Panc1 (cell line): ENCODE measurements at regions not wholly inside any gene's neighbourhood (a gene's known extent, or its start where the extent isn't known, plus 50 kb on each side); places are given as distances from the start of the nearest gene placed in this dataset.
A peak's percentile ranks its signal among the peaks of the same experiment; 100 is the strongest.

Experiments
- ATAC-seq: fragments of 200-7000 bp; cut with Tn5 transposase; 2 replicates; pipeline ENCODE4 v1.9.1; 2020; ENCODE audit warnings: mild to moderate bottlenecking, moderate library complexity
- BruUV-seq: library from RNA; stranded (reverse); fragments of 400-500 nt; replicated peaks from 2 replicates; lab custom pipeline; 2021; lab: Mats Ljungman, UMichigan
- CTCF ChIA-PET: fragments of 300-600 bp; sonication (Branson Sonifier 250); formaldehyde crosslinking; loops from one replicate; lab custom pipeline; 2022; ENCODE audit warnings: antibody characterized with exemption; lab: Charles Lee
- POLR2A ChIA-PET: fragments of 300-600 bp; sonication (Branson Sonifier 250); formaldehyde crosslinking; loops from one replicate; lab custom pipeline; 2022; ENCODE audit warnings: antibody characterized with exemption; lab: Charles Lee
- DNase-seq: peaks from one replicate; pipeline ENCODE4 v3.0.0-alpha.2; 2010; ENCODE audit warnings: low read depth, low spot score
- H3K27ac ChIP-seq: 2 replicates; pipeline ENCODE4 v1.5.1; 2011; ENCODE audit warnings: mild to moderate bottlenecking, low read length, inconsistent platforms
- H3K27me3 ChIP-seq: fragments of 200-500 bp; sonication (Bioruptor generic); 2 replicates; pipeline ENCODE4 v1.6.0; 2014; ENCODE audit warnings: low read length, inconsistent platforms; ENCODE audit not compliant: control insufficient read depth, insufficient read depth
- H3K36me3 ChIP-seq: fragments of 200-500 bp; sonication (Bioruptor generic); 2 replicates; pipeline ENCODE4 v1.5.1; 2014; ENCODE audit warnings: inconsistent platforms, mild to moderate bottlenecking, low read length, moderate library complexity; ENCODE audit not compliant: control insufficient read depth, insufficient read depth
- H3K4me1 ChIP-seq: 2 replicates; pipeline ENCODE4 v1.5.1; 2011; ENCODE audit warnings: inconsistent platforms, mild to moderate bottlenecking, low read length, moderate library complexity; ENCODE audit not compliant: control insufficient read depth, insufficient read depth
- H3K4me3 ChIP-seq, 2 experiments: 2 replicates each; pipeline ENCODE4 v1.5.1; 2011 to 2012; ENCODE audit warnings: low read depth in 2 of 2, low read length in 2 of 2, mild to moderate bottlenecking in 2 of 2, inconsistent platforms in 1 of 2, moderate library complexity in 1 of 2
- H3K9me3 ChIP-seq: fragments of 200-500 bp; sonication (Bioruptor generic); 2 replicates; pipeline ENCODE4 v1.5.1; 2014; ENCODE audit warnings: low read depth, mild to moderate bottlenecking, inconsistent platforms, low read length, moderate library complexity; ENCODE audit not compliant: control insufficient read depth, insufficient read depth
- CTCF ChIP-seq: fragments of 450-650 bp; IDR thresholded peaks from 2 replicates; pipeline ENCODE4 v1.5.1; 2017; ENCODE audit warnings: mild to moderate bottlenecking
- POLR2AphosphoS5 ChIP-seq: IDR thresholded peaks from 2 replicates; pipeline ENCODE4 v1.6.1; 2012; ENCODE audit warnings: mild to moderate bottlenecking, low read depth, low read length, moderate library complexity
- REST ChIP-seq, 2 experiments: IDR thresholded peaks; 2 replicates each; pipeline ENCODE4 v1.6.1; 2011 to 2012; ENCODE audit warnings: low read depth in 2 of 2, control low read depth in 1 of 2, low read length in 1 of 2, mild to moderate bottlenecking in 1 of 2, moderate library complexity in 1 of 2; ENCODE audit not compliant: insufficient read depth in 1 of 2
- SIN3A ChIP-seq: IDR thresholded peaks from 2 replicates; pipeline ENCODE4 v1.6.1; 2012; ENCODE audit warnings: low read depth, mild to moderate bottlenecking, low read length, moderate library complexity, borderline replicate concordance; ENCODE audit not compliant: insufficient read depth
- TCF7L2 ChIP-seq: IDR thresholded peaks from 2 replicates; pipeline ENCODE4 v1.6.1; 2011; ENCODE audit warnings: mild to moderate bottlenecking, low read depth, low read length, inconsistent platforms
- in situ Hi-C: cut with HindIII; loops from 2 replicates; pipeline ENCODE4 v1.10.0; 2016; ENCODE audit warnings: low sequenced_read_pairs, low pct_unique_long_range_greater_than_20kb
- intact Hi-C: fragments of 100-400 bp; cut with micrococcal nuclease; formaldehyde crosslinking; loops from one replicate; pipeline ENCODE4 v1.10.0; 2022; ENCODE audit not compliant: unreplicated experiment

DNA sequence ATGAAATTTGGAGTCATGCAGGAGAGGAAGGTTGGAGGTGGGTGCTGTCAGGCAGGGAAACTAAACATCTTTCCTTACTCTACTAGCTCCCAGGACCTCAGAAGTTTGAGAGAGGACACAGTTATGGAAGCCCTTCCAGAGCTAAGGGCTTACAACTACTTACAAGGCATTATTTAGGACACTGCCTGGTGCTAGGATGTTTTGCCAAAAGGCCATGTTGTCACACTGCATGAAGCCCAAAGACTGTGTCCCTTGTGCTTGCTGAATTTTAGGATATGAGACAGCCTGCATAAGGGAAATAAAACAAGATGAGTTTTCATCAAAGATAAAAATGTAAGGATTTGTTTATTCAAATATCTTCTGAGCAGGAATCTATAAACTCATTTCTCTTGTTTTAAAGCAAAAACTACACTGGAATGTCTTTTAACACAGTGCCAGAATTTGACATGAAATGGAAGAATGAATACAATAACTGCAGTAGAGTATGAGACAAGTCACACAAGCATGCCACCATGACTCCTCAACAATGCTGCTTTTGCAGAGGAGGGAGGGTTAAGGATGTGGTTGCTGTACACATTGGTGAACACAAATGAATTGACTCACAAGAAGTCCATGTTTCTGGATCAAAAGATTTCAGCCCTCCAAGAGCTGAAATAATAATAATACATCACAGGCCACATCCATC, 258.4 kb downstream of the SPRY2 start:
- DNase-seq (no peak), ATAC-seq (no peak)
- ChIA-PET CTCF (no interaction called here), POLR2A (no interaction called here)
- H3K27me3 ChIP-seq: no peaks in the 10 kb centered on the region
- in situ Hi-C loops (no loop called here), intact Hi-C loops (no loop called here)
- H3K4me1 ChIP-seq: peaks cover 15% of the 10 kb centered on the region
- BruUV-seq: no TSS peak
- TF ChIP-seq TCF7L2 (no peak), CTCF (no peak), POLR2AphosphoS5 (no peak), REST (IDR thresholded peaks at IDR 0.05; ENCODE audit: insufficient read depth in 1 of 2, low read depth in 2 of 2, low read length in 1 of 2) (no peak), SIN3A (no peak)
- no peaks in the 10 kb centered on the region for H3K9me3 ChIP-seq
- no peak overlapping the region for H3K4me3 ChIP-seq
- peak overlapping the region; percentile 69 for H3K27ac ChIP-seq
- no peaks in the 10 kb centered on the region for H3K36me3 ChIP-seq

GRCh38 chr13:80074811-80075210, 266.1 kb downstream of the SPRY2 start:
- CTCF ChIA-PET: no interaction called here
- DNase-seq (no peak), ATAC-seq (no peak)
- Histone ChIP-seq H3K27me3 (no peaks in the 10 kb centered on the region), H3K4me3 (no peak overlapping the region), H3K36me3 (no peaks in the 10 kb centered on the region), H3K4me1 (peaks cover 5% of the 10 kb centered on the region; the same call in 1 of the 2 replicates), H3K9me3 (no peaks in the 10 kb centered on the region; the same call in 1 of the 2 replicates), H3K27ac (no peak overlapping the region)
- no TSS peak for BruUV-seq
- in situ Hi-C loops (no loop called here), intact Hi-C loops (no loop called here)
- TF ChIP-seq CTCF (no peak), TCF7L2 (no peak), SIN3A (no peak), POLR2AphosphoS5 (no peak), REST (IDR thresholded peaks at IDR 0.05; ENCODE audit: insufficient read depth in 1 of 2, low read depth in 2 of 2, low read length in 1 of 2) (no peak)
- POLR2A ChIA-PET: no interaction called here
